ENCODE measurements at regions not wholly inside any gene's neighbourhood (a gene's known extent, or its start where the extent isn't known, plus 50 kb on each side); places are given as distances from the start of the nearest gene placed in this dataset.

DNA sequence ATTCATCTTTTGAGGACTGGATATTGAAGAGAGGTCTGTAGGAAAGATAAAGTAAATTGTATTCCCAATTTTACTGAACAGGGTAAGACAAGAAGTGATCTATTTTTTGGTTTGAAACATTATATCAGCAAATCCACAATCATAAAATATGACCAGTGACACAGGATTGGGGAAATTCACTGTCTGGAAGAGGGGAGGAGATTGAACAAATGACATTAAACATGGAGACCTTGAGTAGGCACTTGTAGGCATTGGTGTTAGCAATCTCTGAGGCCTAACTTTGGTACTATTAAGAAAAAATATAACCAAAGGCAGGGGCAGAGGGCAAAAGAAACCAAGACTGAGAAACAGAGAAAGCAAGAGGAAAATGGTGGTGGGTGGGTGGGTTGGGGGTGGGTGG lies 132.6 kb upstream of the TMEM161B start:
- TF ChIP-seq, protein P1, sequence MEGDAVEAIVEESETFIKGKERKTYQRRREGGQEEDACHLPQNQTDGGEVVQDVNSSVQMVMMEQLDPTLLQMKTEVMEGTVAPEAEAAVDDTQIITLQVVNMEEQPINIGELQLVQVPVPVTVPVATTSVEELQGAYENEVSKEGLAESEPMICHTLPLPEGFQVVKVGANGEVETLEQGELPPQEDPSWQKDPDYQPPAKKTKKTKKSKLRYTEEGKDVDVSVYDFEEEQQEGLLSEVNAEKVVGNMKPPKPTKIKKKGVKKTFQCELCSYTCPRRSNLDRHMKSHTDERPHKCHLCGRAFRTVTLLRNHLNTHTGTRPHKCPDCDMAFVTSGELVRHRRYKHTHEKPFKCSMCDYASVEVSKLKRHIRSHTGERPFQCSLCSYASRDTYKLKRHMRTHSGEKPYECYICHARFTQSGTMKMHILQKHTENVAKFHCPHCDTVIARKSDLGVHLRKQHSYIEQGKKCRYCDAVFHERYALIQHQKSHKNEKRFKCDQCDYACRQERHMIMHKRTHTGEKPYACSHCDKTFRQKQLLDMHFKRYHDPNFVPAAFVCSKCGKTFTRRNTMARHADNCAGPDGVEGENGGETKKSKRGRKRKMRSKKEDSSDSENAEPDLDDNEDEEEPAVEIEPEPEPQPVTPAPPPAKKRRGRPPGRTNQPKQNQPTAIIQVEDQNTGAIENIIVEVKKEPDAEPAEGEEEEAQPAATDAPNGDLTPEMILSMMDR (IDR thresholded peaks at IDR 0.05; ENCODE audit: insufficient read depth, low read depth, low read length), result no peak
- no peak for TF ChIP-seq EZH2 (IDR thresholded peaks at IDR 0.05; ENCODE audit: insufficient read depth, low read length)
